Progenitor cell of endocrine pancreas (in vitro differentiated cells): ENCODE measurements at regions not wholly inside any gene's neighbourhood (a gene's known extent, or its start where the extent isn't known, plus 50 kb on each side); places are given as distances from the start of the nearest gene placed in this dataset.

ENCODE experiments used
- DNase-seq: peaks from one replicate; pipeline ENCODE4 v3.0.0; 2021; ENCODE audit warnings: low spot score; ENCODE audit not compliant: unreplicated experiment
- H3K27ac Mint-ChIP-seq: 2 replicates; pipeline ENCODE4 v1.8.0; 2021; ENCODE audit warnings: mild to moderate bottlenecking, moderate library complexity, mixed read lengths
- H3K27me3 Mint-ChIP-seq: 2 replicates; pipeline ENCODE4 v1.8.0; 2021; ENCODE audit warnings: mixed read lengths
- H3K36me3 Mint-ChIP-seq: 2 replicates; pipeline ENCODE4 v1.8.0; 2022; ENCODE audit warnings: mixed read lengths; ENCODE audit not compliant: insufficient read depth
- H3K4me1 Mint-ChIP-seq: 2 replicates; pipeline ENCODE4 v1.8.0; 2021; ENCODE audit warnings: low read depth, mixed read lengths
- H3K4me3 Mint-ChIP-seq: 2 replicates; pipeline ENCODE4 v1.8.0; 2021; ENCODE audit warnings: low read depth, mild to moderate bottlenecking, moderate library complexity, mixed read lengths
- H3K9me3 Mint-ChIP-seq: 2 replicates; pipeline ENCODE4 v1.8.0; 2021; ENCODE audit warnings: low read depth, mixed read lengths
- TF ChIP-seq, protein P1 (sequence below): fragments of 200-600 bp; sonication (generic); IDR thresholded peaks from one replicate; pipeline ENCODE4 v1.5.0; 2021; ENCODE audit warnings: antibody characterized with exemption, mild to moderate bottlenecking; ENCODE audit not compliant: unreplicated experiment

DNA sequence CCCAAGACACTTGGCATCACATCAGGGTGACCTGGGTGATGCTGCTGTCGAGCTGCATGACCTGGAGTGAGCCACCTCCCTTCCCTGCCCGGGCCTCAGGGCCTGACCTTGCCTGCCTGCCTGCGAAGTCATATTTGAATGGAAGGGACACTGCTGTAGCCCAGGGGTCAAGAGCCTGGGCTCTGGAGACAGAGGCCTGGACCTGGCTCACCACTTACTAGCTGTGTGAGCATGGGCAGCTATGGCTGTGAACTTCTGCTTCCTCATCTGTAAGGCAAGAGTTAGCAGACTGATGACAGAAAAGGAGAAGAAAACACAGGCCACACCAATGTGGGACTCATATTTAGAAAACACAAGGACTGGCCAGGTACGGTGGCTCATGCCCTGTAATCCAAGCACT, 118.7 kb downstream of the ZFP36L2 start:
- peaks cover 4% of the 10 kb centered on the region for H3K9me3 Mint-ChIP-seq
- H3K27ac Mint-ChIP-seq, result no peak overlapping the region
- TF ChIP-seq, protein P1, sequence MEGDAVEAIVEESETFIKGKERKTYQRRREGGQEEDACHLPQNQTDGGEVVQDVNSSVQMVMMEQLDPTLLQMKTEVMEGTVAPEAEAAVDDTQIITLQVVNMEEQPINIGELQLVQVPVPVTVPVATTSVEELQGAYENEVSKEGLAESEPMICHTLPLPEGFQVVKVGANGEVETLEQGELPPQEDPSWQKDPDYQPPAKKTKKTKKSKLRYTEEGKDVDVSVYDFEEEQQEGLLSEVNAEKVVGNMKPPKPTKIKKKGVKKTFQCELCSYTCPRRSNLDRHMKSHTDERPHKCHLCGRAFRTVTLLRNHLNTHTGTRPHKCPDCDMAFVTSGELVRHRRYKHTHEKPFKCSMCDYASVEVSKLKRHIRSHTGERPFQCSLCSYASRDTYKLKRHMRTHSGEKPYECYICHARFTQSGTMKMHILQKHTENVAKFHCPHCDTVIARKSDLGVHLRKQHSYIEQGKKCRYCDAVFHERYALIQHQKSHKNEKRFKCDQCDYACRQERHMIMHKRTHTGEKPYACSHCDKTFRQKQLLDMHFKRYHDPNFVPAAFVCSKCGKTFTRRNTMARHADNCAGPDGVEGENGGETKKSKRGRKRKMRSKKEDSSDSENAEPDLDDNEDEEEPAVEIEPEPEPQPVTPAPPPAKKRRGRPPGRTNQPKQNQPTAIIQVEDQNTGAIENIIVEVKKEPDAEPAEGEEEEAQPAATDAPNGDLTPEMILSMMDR, result no peak
- peaks cover 1% of the 10 kb centered on the region for H3K36me3 Mint-ChIP-seq
- H3K4me3 Mint-ChIP-seq, result no peak overlapping the region
- no peak for DNase-seq
- no peaks in the 10 kb centered on the region for H3K27me3 Mint-ChIP-seq
- H3K4me1 Mint-ChIP-seq, result peaks cover 26% of the 10 kb centered on the region

GRCh38 chr2:43106559-43107527, 119.6 kb downstream of the ZFP36L2 start:
- H3K9me3 Mint-ChIP-seq, result peaks cover 4% of the 10 kb centered on the region
- peaks cover 1% of the 10 kb centered on the region for H3K36me3 Mint-ChIP-seq
- peak overlapping the region; percentile 51 for H3K27ac Mint-ChIP-seq
- TF ChIP-seq, protein P1, result no peak
- peaks cover 30% of the 10 kb centered on the region for H3K4me1 Mint-ChIP-seq
- DNase-seq, result no peak
- no peaks in the 10 kb centered on the region for H3K27me3 Mint-ChIP-seq
- H3K4me3 Mint-ChIP-seq, result no peak overlapping the region

- Mint-ChIP-seq H3K27ac (peak overlapping the region; percentile 51), H3K27me3 (no peaks in the 10 kb centered on the region), H3K9me3 (peaks cover 4% of the 10 kb centered on the region), H3K4me3 (no peak overlapping the region), H3K4me1 (peaks cover 30% of the 10 kb centered on the region), H3K36me3 (peaks cover 1% of the 10 kb centered on the region)
- no peak for DNase-seq
- TF ChIP-seq, protein P1, result peak; percentile 18
Measured at GRCh38 chr2:43105586-43106558, 120.5 kb downstream of the ZFP36L2 start.

DNA sequence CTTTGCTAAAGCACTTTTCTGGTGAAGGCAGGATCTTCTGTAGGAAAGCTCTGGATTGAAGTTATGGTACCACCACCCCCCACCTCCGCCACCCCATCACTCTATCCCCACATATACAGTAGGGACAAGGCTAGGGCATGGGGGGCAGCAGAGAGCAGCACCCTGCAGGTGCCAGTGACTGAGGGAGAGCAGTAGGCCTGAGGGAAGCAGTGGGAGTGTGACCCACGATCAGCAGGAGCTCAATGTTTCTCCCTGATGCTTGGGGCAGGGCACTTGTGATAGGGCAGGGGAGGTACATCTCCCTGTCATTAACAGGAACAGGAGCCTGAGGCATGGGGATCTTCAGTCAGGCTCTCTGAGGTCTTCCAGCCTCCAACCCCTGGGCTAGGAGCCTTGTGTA, 121.6 kb downstream of the ZFP36L2 start:
- peaks cover 1% of the 10 kb centered on the region for H3K36me3 Mint-ChIP-seq
- TF ChIP-seq, protein P1, result no peak
- no peaks in the 10 kb centered on the region for H3K27me3 Mint-ChIP-seq
- peaks cover 8% of the 10 kb centered on the region for H3K9me3 Mint-ChIP-seq
- H3K4me3 Mint-ChIP-seq, result no peak overlapping the region
- no peak for DNase-seq
- H3K4me1 Mint-ChIP-seq, result peaks cover 23% of the 10 kb centered on the region
- no peak overlapping the region for H3K27ac Mint-ChIP-seq

GRCh38 chr2:43104106-43104505, 122.3 kb downstream of the ZFP36L2 start:
- no peak for DNase-seq
- Mint-ChIP-seq H3K36me3 (peaks cover 1% of the 10 kb centered on the region), H3K9me3 (peaks cover 12% of the 10 kb centered on the region), H3K4me3 (no peak overlapping the region), H3K27ac (no peak overlapping the region), H3K4me1 (peaks cover 17% of the 10 kb centered on the region), H3K27me3 (no peaks in the 10 kb centered on the region)
- TF ChIP-seq, protein P1, result no peak
